Heart left ventricle (tissue), 16 donors: ENCODE measurements at regions not wholly inside any gene's neighbourhood (a gene's known extent, or its start where the extent isn't known, plus 50 kb on each side); places are given as distances from the start of the nearest gene placed in this dataset.
"Not testable (repeated sequence)": the region's sequence is repeated elsewhere in the genome, so short reads cannot be mapped to it uniquely, and the experiment has no call there.

Source experiments
- ATAC-seq, 4 donors: fragments of 200-7000 bp; cut with Tn5 transposase; one replicate each; pipeline ENCODE4 v1.9.1; 2020 to 2022; ENCODE audit warnings: moderate library complexity in 4 of 4, mild to moderate bottlenecking in 3 of 4, moderate number of reproducible peaks in 1 of 4
- DNase-seq, 5 donors: peaks; one replicate each; pipeline ENCODE4 v3.0.0-alpha.2; 2020
- H3K27ac ChIP-seq, 12 donors: fragments of 200-600 bp; sonication (generic) in 4 of 12; one replicate each; pipeline versions ENCODE4 v1.5.0 to v1.8.0; 2016 to 2022; ENCODE audit warnings: mild to moderate bottlenecking in 2 of 12
- H3K27me3 ChIP-seq, 9 donors: fragments of 200-600 bp; sonication (generic) in 2 of 9; one replicate each; pipeline versions ENCODE4 v1.5.1 to v1.8.0; 2016 to 2022; ENCODE audit warnings: mild to moderate bottlenecking in 3 of 9
- H3K36me3 ChIP-seq, 9 donors: fragments of 200-600 bp; sonication (generic) in 2 of 9; one replicate each; pipeline versions ENCODE4 v1.5.0 to v1.8.0; 2018 to 2022; ENCODE audit warnings: mild to moderate bottlenecking in 2 of 9
- H3K4me1 ChIP-seq, 12 donors: fragments of 200-600 bp; sonication (generic) in 4 of 12; one replicate each; pipeline versions ENCODE4 v1.5.0 to v1.8.0; 2016 to 2022; ENCODE audit warnings: mild to moderate bottlenecking in 3 of 12
- H3K4me3 ChIP-seq, 12 donors: fragments of 200-600 bp; sonication (generic) in 4 of 12; one replicate each; pipeline versions ENCODE4 v1.5.0 to v1.8.0; 2017 to 2022; ENCODE audit warnings: mild to moderate bottlenecking in 9 of 12, moderate library complexity in 4 of 12
- H3K9me3 ChIP-seq, 12 donors: fragments of 200-600 bp; sonication (generic) in 4 of 12; one replicate each; pipeline versions ENCODE4 v1.5.0 to v1.8.0; 2016 to 2022; ENCODE audit warnings: mild to moderate bottlenecking in 1 of 12
- POLR2A ChIP-seq, 2 donors: fragments of 450-650 bp; IDR thresholded peaks; one replicate each; pipeline ENCODE4 v1.6.1; 2017; ENCODE audit warnings: antibody characterized with exemption in 2 of 2, mild to moderate bottlenecking in 2 of 2, moderate library complexity in 2 of 2
- WGBS, 4 donors: extraction: QIAGEN DNeasy Blood & Tissue Kit in 2 of 4; methylation state at CpG; one replicate each; pipeline versions ENCODE4 v1.1.5 to v1.1.7; 2013 to 2018; 5-methylcytosine and 5-hydroxymethylcytosine counted together
- intact Hi-C, 10 donors: fragments of 100-400 bp; cut with DNase I; formaldehyde crosslinking; loops; one replicate each; pipeline versions ENCODE4 v1.11.1 to v1.14.2; 2022
- TF ChIP-seq, protein P1 (sequence below), 12 donors: fragments of 200-600 bp; sonication (generic) in 4 of 12; IDR thresholded peaks; one replicate each; pipeline versions ENCODE4 v1.5.0 to v1.8.0; 2018 to 2022; ENCODE audit warnings: antibody characterized with exemption in 12 of 12, mild to moderate bottlenecking in 5 of 12
- donor health status: ischemic (EF 13 %, LVEDD 7.1; RV severe dilation, severe dysfunction).
- donor health status: healthy with polysubstance abuse.
- donor health status: DM: no; HTN: yes; CAD: no.
- donor health status: DM: no; HTN: no; CAD: no.
- donor health status: ischemic (EF 25% LVEDD 6.9; RV normal size, moderate dysfunction).
- donor health status: ischemic (EF 25% LVEDD 5.7; RV mildly dilated, moderate dysfunction).
- donor health status: healthy.
- donor health status: DM: yes; HTN: yes; CAD: no.
- donor health status: ischemic (EF 35%, LVEDD 5.7; RV mildly dilated, moderate dysfunction).
- donor health status: nonischemic (EF 11% LVEDD 7.7; RV severe dilation, severe dysfunction).
- donor health status: DM: yes; HTN: yes; CAD: no.
- donor health status: PGD.
- donor health status: ischemic (EF 29% LVEDD 5.4; RV normal size, mild dysfunction).
- donor health status: nonischemic (EF 23%, LVEDD 6.1; RV moderate dilation, normal function).

DNA sequence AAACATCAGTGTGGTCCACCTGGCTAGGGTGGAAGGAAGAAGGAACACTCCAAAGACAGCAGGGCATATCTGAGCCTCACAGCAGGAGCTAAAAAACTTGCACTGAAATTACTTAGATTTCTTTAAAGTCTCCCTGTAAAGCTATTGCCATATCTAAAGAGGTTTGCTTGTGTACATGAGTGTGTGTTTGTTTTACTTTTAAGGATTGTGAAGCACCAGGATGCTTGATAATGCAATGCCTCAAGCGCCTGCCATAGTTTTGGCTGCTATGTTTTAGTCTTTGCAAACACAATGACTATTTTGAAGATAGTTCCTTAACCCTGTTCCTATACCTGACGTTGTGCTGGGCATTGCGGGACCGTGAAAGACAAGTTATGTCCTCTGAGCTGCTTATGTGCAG lies 65.0 kb downstream of the ID4 start:
- WGBS, 4 donors = 82 to 91% (median 89%) methylated on average over 4 of the region's 4 CpGs
- Histone ChIP-seq H3K36me3 (no peaks in the 10 kb centered on the region), H3K27ac (no peak overlapping the region), H3K4me1 (no peaks in the 10 kb centered on the region), H3K4me3 (no peak overlapping the region), H3K27me3 (no peaks in the 10 kb centered on the region), H3K9me3 (no peaks in the 10 kb centered on the region)
- no peak for TF ChIP-seq POLR2A (IDR thresholded peaks at IDR 0.05)
- TF ChIP-seq, protein P1, sequence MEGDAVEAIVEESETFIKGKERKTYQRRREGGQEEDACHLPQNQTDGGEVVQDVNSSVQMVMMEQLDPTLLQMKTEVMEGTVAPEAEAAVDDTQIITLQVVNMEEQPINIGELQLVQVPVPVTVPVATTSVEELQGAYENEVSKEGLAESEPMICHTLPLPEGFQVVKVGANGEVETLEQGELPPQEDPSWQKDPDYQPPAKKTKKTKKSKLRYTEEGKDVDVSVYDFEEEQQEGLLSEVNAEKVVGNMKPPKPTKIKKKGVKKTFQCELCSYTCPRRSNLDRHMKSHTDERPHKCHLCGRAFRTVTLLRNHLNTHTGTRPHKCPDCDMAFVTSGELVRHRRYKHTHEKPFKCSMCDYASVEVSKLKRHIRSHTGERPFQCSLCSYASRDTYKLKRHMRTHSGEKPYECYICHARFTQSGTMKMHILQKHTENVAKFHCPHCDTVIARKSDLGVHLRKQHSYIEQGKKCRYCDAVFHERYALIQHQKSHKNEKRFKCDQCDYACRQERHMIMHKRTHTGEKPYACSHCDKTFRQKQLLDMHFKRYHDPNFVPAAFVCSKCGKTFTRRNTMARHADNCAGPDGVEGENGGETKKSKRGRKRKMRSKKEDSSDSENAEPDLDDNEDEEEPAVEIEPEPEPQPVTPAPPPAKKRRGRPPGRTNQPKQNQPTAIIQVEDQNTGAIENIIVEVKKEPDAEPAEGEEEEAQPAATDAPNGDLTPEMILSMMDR (IDR thresholded peaks at IDR 0.05) = no peak
- no peak for ATAC-seq
- DNase-seq = no peak
- intact Hi-C loops = no loop called here

DNA sequence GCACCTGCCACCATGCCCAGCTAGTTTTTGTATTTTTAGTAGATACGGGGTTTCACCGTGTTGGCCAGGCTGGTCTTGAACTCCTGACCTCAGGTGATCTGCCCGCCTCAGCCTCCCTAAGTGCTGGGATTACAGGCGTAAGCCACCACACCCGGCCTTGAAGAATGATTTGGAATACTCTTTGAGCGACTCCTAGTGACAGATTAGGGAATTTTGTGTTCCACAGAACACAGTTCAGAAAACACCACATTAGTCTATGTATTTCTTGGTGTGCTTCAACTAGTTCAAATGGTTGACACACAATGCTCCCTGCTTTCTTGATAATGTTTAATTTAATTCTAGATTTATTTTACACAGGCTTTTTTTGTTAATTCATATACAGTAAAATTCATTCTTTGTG lies 67.2 kb downstream of the ID4 start:
- H3K27me3 ChIP-seq, H3K4me3 ChIP-seq, H3K9me3 ChIP-seq, H3K36me3 ChIP-seq, DNase-seq, H3K27ac ChIP-seq, H3K4me1 ChIP-seq, intact Hi-C loops, ATAC-seq: not testable (repeated sequence)
- whole genome bisulfite sequencing, 4 donors = 75 to 77% (median 76%) methylated on average over 6 of the region's 6 CpGs

DNA sequence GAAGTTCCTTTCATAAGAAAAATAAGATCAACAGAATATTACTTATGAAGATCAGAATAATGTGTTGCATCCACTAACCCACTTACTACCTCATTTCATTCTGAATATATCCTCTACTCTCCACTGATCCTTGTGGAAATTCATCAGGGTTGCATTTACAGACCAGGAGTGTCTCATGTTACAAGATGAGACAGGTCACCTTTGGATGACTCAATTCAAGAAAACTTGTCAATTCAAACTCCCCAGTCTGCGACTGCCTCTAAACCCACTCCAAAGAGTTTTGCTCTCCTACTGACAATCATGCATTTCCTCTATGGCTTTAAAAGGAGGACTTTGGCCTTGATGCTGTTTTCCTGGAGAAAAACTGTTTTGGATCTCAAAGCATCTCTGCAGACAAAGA lies 68.4 kb downstream of the ID4 start:
- DNase-seq (no peak), ATAC-seq (no peak)
- TF ChIP-seq, protein P1 (IDR thresholded peaks at IDR 0.05) = no peak
- no peak for TF ChIP-seq POLR2A (IDR thresholded peaks at IDR 0.05)
- Histone ChIP-seq H3K4me3 (peak overlapping the region in 2 of 12 donors; percentile 28 to 33), H3K9me3 (no peaks in the 10 kb centered on the region), H3K4me1 (no peaks in the 10 kb centered on the region), H3K36me3 (no peaks in the 10 kb centered on the region), H3K27me3 (no peaks in the 10 kb centered on the region), H3K27ac (peak overlapping the region in 5 of 12 donors; percentile 27 to 70 (median 57))
- 43 to 75% (median 62%) methylated on average over 1 of the region's 1 CpG for WGBS, 4 donors
- intact Hi-C loops = no loop called here

DNA sequence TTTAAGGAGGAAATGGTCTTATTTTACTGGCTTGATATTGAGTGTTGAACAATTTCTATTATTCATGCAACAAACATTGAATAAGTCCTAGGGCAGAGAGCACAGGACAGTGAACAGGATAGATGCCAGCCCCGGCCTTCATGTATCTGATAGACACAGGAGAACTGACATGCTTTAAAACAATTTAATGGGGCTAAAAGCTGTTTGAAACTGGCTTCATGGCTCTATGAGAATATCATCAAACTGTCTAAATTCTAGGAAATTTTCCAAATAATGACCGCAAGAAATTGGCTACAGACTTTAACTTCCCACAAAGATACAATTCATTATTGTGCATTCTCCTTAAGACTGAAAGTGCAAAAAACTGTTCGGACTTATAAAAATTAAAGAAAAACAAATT lies 69.0 kb downstream of the ID4 start:
- H3K9me3 ChIP-seq = no peaks in the 10 kb centered on the region
- no peaks in the 10 kb centered on the region for H3K36me3 ChIP-seq
- intact Hi-C loops = no loop called here
- TF ChIP-seq POLR2A (IDR thresholded peaks at IDR 0.05) = no peak
- TF ChIP-seq, protein P1 (IDR thresholded peaks at IDR 0.05) = no peak
- peak overlapping the region in 6 of 12 donors; percentile 11 to 70 (median 60) for H3K27ac ChIP-seq
- DNase-seq (no peak), ATAC-seq (peak in 1 of 4 donors; percentile 61)
- WGBS, 4 donors = 76 to 78% (median 78%) methylated on average over 3 of the region's 3 CpGs
- no peaks in the 10 kb centered on the region for H3K27me3 ChIP-seq
- H3K4me1 ChIP-seq = no peaks in the 10 kb centered on the region
- H3K4me3 ChIP-seq = peak overlapping the region in 2 of 12 donors; percentile 28 to 33

DNA sequence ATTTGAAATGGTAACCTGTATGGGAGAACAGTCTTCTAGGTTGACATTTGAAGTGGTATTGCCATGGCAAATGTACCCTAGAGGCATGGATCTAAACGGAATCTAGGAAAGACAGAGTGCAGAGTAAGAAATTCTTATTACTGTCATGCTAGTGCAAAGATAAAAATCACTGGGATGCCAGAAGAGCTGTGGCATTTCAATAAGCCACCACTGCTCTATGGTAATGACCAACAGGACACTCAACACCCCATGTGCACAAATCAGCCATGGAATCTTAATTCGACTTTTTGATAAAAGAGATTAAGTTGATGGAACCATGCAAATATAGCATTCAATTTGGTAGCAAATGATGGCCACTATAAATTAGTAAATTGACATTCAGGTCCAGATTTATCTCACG lies 74.1 kb downstream of the ID4 start:
- Histone ChIP-seq H3K4me1 (no peaks in the 10 kb centered on the region), H3K4me3 (no peak overlapping the region), H3K27ac (no peak overlapping the region), H3K9me3 (peaks cover 0 to 23% (median 3%) of the 10 kb centered on the region in 12 donors), H3K27me3 (no peaks in the 10 kb centered on the region), H3K36me3 (no peaks in the 10 kb centered on the region)
- DNase-seq (no peak), ATAC-seq (no peak)
- no peak for TF ChIP-seq POLR2A (IDR thresholded peaks at IDR 0.05)
- TF ChIP-seq, protein P1 (IDR thresholded peaks at IDR 0.05) = no peak
- 68 to 87% (median 77%) methylated on average over 3 of the region's 3 CpGs for WGBS, 4 donors
- intact Hi-C loops = no loop called here
